ENCODE measurements at regions not wholly inside any gene's neighbourhood (a gene's known extent, or its start where the extent isn't known, plus 50 kb on each side); places are given as distances from the start of the nearest gene placed in this dataset.

DNA sequence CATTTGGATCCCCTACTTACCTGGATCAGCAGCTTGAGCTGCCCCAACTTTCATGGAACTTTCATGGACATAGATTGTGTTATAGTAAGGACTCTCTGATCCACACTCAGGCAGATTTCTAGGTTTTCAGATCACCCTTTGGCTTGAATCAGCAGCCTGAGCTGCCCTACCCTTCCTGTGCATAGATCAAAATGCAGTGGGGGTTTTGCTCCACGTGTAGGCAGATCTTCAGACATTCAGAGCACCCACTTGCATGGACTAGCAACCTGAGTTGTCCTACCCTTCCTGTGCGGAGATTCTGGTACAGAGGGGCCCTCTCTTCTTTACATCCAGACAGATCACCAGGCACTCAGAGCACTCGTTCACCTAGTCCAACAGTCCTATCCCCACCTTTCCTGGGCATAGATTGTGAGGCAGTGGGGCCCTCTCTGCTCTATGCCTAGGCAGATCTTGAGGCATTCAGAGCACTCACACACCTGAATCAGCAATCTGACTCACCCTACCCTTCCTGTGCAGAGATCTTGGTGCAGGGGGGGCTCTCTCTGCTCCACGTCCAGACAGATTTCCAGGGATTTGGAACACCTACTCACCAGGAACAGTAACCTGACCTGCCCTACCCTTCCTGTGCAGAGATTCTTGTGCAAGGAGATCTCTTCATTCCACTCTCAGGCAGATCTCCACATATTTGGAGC is 705.2 kb upstream of the NRSN1 start:
- in situ Hi-C loops (cut with HindIII; ENCODE audit: low pct_ligation_motif_present, low sequenced_read_pairs) = no loop called here
- no peak overlapping the region for H3K27ac ChIP-seq
- TF ChIP-seq, protein P1, sequence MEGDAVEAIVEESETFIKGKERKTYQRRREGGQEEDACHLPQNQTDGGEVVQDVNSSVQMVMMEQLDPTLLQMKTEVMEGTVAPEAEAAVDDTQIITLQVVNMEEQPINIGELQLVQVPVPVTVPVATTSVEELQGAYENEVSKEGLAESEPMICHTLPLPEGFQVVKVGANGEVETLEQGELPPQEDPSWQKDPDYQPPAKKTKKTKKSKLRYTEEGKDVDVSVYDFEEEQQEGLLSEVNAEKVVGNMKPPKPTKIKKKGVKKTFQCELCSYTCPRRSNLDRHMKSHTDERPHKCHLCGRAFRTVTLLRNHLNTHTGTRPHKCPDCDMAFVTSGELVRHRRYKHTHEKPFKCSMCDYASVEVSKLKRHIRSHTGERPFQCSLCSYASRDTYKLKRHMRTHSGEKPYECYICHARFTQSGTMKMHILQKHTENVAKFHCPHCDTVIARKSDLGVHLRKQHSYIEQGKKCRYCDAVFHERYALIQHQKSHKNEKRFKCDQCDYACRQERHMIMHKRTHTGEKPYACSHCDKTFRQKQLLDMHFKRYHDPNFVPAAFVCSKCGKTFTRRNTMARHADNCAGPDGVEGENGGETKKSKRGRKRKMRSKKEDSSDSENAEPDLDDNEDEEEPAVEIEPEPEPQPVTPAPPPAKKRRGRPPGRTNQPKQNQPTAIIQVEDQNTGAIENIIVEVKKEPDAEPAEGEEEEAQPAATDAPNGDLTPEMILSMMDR (IDR thresholded peaks at IDR 0.05; ENCODE audit: low read depth, low read length, missing control alignments) = no peak
- DNase-seq = no peak
- no peaks in the 10 kb centered on the region for H3K36me3 ChIP-seq (replicated peaks)
- no peaks in the 10 kb centered on the region for H3K27me3 ChIP-seq (replicated peaks)
- no peak overlapping the region for H3K4me3 ChIP-seq (ENCODE audit: low read depth, low read length)

DNA sequence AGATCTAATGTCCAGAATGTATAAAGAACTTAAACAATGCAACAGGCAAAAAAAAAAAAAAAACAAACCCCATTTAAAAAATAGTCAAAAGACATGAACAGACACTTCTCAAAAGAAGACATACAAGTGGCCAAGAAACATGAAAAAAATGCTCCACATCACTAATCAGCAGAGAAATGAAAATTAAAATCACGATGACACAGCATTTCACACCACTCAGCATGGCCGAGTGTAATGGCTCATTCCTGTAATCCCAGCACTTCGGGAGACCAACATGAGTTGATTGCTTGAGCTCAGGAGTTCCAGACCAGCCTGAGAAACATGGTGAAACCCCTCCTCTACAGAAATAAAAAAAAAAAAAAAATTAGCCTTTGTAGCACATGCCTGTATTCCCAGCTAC is 701.4 kb upstream of the NRSN1 start:
- no peak overlapping the region for H3K4me3 ChIP-seq (ENCODE audit: low read depth, low read length)
- H3K36me3 ChIP-seq (replicated peaks) = no peaks in the 10 kb centered on the region
- no peak for DNase-seq
- TF ChIP-seq, protein P1 (IDR thresholded peaks at IDR 0.05; ENCODE audit: low read depth, low read length, missing control alignments) = no peak
- H3K27me3 ChIP-seq (replicated peaks) = no peaks in the 10 kb centered on the region
- no peak overlapping the region for H3K27ac ChIP-seq
- in situ Hi-C loops (cut with HindIII; ENCODE audit: low pct_ligation_motif_present, low sequenced_read_pairs) = no loop called here

DNA sequence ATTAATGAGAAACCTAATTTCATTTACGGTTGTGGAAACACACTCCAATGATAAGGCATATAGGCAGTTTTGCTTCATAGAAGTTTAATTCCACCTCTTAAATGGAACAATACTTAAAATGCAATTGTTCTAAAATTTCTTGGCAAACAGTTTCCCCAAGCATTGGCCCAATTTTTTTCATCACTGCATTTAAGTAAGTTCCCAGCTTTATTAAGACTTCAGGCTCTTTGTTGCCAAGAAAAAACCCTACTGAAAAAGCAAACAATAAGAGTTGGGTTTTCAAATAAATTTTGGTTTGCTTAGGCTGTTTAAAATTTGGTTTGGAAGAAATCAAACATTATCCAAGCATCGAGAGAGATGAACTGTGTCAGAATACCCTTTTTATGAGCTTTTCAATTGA is 690.9 kb upstream of the NRSN1 start:
- Histone ChIP-seq H3K27ac (no peak overlapping the region), H3K4me3 (ENCODE audit: low read depth, low read length) (no peak overlapping the region), H3K27me3 (replicated peaks) (no peaks in the 10 kb centered on the region), H3K36me3 (replicated peaks) (no peaks in the 10 kb centered on the region)
- no peak for DNase-seq
- in situ Hi-C loops (cut with HindIII; ENCODE audit: low pct_ligation_motif_present, low sequenced_read_pairs) = no loop called here
- TF ChIP-seq, protein P1 (IDR thresholded peaks at IDR 0.05; ENCODE audit: low read depth, low read length, missing control alignments) = no peak

DNA sequence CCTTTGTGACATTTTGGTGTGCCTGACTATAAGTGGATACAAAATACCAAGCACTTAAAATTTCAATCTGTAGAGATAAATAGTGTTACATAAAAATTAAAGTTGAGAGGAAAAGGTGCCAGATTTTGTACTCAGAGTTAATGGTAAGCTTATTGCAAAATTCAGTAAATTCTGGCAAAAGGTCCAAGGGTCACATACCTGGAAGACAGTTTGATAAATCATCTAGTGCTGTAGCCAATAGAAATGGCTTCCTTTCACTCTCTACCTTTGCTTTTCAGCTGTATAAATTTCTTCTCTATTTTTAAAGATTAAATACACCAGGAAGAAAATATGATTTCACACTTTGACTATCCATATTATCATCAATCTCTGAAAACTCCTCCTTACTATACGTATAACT is 690.2 kb upstream of the NRSN1 start:
- no peak for DNase-seq
- TF ChIP-seq, protein P1 (IDR thresholded peaks at IDR 0.05; ENCODE audit: low read depth, low read length, missing control alignments) = no peak
- no peaks in the 10 kb centered on the region for H3K27me3 ChIP-seq (replicated peaks)
- no peak overlapping the region for H3K4me3 ChIP-seq (ENCODE audit: low read depth, low read length)
- no peaks in the 10 kb centered on the region for H3K36me3 ChIP-seq (replicated peaks)
- no peak overlapping the region for H3K27ac ChIP-seq
- in situ Hi-C loops (cut with HindIII; ENCODE audit: low pct_ligation_motif_present, low sequenced_read_pairs) = no loop called here

DNA sequence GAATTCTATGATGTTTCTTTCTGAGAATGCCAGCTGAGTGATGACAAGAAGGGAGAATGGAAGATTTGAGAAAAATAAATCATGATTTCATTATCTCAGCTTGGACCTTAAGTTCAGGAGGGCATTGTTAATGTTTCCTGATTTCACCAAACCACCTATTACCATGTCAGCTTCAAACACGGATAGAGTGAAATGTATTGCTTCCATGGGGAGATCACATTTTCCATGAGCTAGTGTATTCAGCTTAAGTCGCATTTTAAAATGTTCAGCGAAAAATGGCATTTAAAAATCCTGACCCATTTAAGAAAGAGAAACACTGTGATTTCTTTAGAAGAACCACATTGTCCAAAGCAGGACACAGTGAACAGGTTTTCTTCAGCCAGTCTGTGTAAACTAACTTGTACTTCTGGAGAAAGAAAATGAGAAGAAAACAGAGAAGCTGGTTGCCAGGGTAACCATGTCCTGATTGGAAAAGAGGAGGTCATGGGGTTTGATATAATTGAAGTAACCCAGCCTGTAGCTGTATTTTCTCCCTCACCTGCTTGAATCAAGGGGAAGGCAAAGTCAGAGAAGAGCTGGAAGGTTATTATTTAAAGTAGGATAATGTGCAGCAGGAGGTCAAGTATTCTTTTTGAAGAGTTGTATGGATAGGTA is 684.1 kb upstream of the NRSN1 start:
- TF ChIP-seq, protein P1 (IDR thresholded peaks at IDR 0.05; ENCODE audit: low read depth, low read length, missing control alignments) = no peak
- DNase-seq = no peak
- no peaks in the 10 kb centered on the region for H3K36me3 ChIP-seq (replicated peaks)
- no peak overlapping the region for H3K4me3 ChIP-seq (ENCODE audit: low read depth, low read length)
- no peaks in the 10 kb centered on the region for H3K27me3 ChIP-seq (replicated peaks)
- in situ Hi-C loops (cut with HindIII; ENCODE audit: low pct_ligation_motif_present, low sequenced_read_pairs) = no loop called here
- H3K27ac ChIP-seq = no peak overlapping the region
